ENCODE measurements at regions not wholly inside any gene's neighbourhood (a gene's known extent, or its start where the extent isn't known, plus 50 kb on each side); places are given as distances from the start of the nearest gene placed in this dataset.

DNA sequence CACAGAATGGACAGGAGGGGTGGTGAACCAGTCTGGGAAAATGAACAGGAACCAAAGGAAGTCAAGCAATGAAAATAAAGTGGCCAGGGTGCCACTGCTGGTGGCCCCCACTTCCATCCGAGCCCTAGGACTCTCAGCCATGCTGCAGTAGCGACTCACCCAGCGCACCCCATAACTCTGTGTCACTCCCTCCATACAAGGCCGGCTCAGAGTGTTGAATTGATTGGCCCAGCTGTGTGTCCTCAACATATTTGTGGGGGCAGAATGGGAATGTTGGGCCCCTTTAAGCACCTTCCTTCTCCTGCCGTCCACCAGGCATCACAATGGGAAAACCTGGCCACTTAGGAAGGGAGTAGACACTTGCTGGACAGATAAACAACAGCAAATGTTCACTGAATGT, 169.0 kb upstream of the SDK2 start:
- no peak for DNase-seq (ENCODE audit: low read depth in 2 of 2)

DNA sequence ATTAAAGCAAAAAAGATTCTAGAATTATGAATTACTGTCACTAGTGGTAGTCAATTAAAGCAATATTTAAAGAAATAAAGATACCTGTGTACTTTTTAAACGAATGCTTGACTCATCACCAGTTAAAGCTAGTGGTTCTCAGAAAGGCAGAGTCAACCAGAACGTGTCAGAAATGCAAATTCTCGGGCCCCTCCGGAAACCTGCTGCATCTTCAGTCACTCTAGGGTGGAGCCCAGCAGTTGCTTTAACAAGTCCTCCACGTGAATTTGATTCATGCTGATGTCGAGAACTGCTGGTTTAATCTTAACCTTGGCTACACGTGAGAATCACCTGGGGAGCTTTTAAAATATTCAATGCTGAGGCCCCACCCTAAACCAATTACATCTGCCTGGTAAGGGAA, 169.8 kb upstream of the SDK2 start:
- no peak for DNase-seq (ENCODE audit: low read depth in 2 of 2)

DNA sequence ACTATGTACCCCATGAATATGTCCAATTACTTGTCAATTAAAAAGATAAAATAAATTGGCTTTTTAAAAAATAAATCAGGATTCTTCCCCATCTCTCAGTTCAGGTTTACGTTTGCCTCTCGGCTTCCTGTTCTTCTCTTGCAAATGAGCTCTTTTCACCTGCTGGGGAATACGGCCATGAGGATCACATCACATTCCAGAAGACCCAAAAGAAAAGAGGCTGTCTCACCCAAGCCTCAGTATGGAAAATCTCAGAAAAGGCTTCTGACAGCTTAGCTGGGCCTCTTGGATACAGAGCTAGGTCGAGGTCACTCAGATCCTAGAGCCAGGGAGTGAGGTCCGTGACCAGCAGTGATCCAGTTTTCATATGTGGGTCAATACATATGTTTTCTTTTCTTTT, 171.2 kb upstream of the SDK2 start:
- no peak for DNase-seq (ENCODE audit: low read depth in 2 of 2)

DNA sequence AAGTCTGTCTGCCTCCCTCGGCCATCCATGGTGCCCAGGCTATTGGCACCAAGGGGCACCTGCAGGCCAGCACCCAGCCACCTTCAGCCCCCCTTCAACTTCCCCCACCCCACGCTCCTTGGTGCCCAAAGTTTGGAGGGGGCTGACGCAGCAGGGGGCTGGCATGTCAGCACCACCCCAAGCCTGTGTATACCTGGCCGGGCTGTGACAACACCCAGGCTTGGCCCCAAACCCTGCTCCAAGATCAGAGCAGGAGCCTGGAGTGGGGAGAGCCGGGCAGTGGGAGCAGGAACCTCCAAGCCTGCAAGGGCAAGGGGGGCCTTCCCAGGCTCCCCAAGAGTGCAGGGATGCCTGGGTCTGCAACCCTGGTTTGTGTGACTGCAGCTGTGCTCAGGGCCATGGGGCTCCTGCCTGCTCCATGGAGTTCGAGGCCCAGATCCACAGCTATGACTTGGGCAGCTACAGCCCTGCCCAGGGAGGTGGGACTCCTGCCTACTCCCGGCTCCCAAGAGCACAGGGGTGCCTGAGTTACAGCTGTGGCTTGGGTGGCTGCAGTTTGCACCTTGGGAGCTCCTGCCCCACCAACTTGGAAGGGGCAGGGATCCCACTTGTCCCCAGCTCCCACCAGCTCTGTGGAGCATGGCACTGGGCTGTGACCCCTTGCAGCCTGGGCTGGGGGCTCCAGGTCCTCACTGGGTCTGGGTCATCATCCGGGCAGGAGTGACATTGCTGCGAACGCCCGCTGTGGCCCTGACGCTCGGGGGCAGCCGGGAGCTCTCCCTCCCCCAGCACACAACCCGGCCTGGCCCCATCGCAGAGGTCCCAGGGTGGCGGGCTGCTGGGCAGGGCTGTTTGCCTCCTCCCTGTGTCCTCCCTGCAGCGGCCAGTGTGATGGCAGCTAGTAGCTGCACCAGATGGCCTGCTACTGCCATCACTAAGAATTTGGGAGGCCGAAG, 175.5 kb upstream of the SDK2 start:
- no peak for DNase-seq (ENCODE audit: low read depth in 2 of 2)

DNA sequence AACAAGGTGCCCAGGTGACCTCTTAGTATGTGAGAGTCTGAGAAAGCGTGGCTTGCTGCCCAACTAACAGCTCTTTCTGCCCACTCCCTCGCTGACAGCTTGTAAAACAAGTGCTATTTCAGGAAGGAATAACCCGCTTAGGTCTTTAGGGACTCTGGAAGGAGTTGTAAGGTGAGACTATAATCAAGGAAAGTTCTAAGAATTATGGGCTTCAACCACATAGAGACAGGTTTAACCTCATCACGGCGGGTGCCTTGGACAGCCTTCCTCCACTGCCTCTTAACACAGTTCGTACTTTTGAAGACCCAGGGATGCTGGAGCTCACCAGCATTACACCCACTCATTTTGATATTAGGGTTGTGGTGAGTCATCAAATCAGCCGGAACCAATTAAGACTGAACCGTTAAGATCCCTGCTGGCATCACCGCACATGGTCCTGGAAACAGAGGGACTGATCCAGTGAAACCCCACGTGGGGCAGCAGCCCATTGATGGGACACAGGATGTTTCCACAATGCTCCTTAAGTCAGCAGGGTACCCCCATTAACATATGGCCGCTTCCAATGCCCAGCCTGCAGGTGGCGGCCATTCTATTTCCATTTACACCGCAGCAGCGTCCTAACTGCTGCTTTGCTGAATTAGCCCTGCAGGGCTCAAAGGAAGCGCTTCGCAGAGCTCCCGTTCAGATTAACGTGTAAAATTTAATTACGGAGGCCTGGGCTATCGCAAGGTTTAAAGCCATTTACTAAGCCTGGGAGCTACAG, 176.6 kb upstream of the SDK2 start:
- DNase-seq (ENCODE audit: low read depth in 2 of 2): no peak

DNA sequence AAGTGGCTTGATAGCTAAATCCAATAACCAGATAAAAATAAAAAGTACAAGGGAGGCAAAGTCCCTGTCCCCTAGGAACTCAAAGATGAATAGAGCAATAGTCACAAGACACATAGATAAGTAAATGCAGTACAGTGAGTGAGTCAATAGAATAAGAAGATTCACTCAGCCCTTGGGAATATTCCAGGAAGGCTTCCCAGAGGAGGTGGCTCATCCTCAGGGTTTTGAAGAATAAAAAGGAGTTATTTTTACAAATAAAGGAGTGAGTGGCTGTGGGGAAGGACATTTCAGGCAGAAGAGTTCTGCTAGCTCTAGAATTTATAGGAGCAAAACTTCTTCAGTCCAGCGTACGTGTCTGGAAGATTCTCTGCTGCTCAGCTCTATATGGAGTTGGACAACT, 177.4 kb upstream of the SDK2 start:
- no peak for DNase-seq (ENCODE audit: low read depth in 2 of 2)

DNA sequence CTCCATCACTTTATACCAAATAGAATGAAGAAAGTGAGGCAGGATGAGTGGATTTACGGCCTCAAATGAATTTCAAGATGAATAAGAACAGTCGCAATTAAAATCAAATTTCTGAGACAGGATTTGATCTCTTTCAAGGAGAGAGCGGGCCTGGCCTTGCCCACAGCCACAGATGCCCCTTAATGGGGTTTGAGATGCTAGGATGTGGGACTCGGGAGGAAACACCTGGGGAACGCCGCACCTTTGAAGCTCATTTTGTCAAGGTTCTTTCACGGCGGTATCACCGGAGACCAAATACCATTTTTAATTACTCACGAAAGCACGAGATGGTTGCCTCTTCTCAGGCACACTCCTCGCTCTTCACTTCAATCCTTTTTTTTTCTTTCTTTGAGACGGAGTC, 178.1 kb upstream of the SDK2 start:
- DNase-seq (ENCODE audit: low read depth in 2 of 2): no peak

DNA sequence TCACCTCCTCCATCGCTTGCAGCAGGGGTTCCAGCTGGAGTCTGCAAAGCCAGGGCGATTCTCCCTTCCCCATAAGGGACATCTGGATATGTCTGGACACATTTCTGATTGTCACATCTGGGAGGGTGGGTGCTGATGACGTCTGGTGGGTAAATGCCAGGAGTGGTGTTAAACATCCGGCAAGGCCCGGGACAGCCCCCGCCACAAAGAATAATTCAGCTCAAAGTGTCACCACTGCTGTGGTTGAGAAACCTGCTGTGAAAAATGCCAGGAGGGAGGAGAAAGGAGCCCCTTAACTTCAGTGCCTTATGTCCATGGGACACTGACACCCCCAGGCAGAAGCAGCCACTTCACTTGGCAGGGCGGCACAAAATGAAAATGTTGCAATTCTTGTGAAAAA, 179.4 kb upstream of the SDK2 start:
- no peak for DNase-seq (ENCODE audit: low read depth in 2 of 2)

DNA sequence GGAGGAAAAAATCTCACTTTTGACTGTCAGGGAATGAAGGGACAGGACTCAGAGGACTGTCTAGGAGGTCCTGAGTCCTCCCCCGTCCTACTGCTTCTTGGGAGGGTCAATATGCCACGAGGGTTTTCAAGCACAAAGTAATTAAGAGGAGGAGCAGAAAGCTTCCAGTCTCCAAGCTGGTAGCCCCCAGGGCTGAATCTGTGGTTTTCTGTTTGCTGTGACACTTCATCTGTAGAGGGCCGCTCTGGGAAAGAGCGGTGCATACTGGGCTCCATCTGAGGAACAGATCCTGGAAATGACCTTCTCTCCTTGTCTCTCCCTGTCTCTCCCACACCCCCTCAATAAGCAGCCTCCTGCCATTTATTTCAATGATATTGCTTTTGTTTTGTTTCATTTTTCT, 180.1 kb upstream of the SDK2 start:
- no peak for DNase-seq (ENCODE audit: low read depth in 2 of 2)

DNA sequence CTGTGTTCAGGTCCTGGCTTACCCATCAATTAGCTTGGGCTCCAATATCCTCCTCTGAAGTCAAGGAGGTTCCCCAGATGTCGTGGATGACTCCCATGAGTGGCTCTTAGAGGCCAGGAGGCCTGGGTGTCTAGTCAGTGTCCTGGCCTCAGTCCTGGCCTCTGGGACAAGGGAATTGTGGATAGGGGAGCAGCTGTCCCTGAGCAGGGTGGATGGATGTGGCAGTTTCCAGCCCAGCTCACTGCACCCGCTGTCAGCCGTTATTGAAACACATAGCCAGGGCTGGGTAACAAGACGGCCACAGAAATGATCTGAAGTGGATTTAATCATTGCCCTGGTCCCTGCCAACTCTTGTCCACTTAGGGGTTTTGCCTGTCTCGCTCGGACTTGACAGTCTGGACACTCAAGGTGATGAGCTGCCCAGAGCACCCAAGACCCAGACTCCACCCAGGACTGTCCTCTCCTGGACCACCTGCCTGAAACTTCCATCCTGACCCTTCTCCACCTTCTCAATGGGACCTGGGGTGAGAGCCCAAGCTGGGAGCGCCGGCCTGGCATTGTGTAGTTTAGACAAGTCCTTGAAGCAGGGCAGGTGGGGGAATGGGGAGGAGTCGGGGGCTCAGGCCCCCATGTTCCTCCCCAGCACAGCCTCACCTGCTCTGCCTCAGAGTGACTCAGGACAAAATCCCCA, 182.1 kb upstream of the SDK2 start:
- DNase-seq (ENCODE audit: low read depth in 2 of 2): no peak

DNA sequence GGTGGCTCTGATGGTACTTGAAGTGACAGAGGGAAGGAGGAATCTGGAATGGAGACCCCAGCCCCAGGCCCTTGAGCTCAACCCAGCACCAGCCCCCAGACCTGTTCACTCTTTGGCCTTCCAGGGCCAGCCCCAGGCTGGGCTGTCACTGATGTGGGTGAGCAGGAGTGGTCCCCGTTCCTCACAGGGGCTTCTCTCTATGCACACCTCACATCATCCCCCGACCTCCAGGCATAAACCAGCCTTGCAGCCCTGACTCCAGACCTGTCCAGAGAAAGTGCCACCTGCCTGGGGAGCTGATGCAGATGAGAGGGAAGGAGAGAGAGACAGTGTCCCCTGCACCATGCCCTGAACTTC, 182.6 kb upstream of the SDK2 start:
- no peak for DNase-seq (ENCODE audit: low read depth in 2 of 2)

DNA sequence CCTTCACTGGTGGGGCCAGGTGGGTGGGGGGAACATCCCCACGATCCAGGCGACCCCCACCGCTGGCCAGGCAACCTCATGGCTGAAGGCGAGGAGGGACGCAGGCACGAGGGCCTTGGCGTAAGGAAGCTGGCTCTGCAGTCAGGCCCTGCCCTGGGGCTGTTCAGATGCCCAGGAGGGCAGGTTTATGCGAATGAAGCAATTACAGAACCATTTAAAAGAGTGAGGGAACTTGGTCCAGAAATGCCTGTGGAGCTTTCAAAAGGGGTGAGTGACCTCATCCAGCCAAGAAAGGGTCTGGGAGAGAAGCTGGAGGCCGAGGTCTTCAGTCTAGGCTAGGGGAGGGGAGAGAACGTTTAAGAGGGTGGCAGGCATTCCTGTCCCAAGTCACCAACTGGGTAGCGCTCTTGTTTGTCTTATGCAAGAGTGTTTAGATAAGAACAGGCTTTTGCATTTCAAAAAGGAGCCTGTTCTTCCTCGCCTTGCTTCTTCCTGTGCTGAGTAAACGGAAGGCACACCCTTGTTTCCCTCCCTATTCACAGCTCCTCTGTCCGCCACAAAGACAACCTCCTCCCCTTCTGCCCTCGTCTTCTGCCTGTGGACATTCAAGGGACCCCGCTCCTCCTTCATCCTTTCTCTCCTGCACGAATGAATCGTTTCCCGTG, 183.5 kb upstream of the SDK2 start:
- DNase-seq (ENCODE audit: low read depth in 2 of 2): no peak

DNA sequence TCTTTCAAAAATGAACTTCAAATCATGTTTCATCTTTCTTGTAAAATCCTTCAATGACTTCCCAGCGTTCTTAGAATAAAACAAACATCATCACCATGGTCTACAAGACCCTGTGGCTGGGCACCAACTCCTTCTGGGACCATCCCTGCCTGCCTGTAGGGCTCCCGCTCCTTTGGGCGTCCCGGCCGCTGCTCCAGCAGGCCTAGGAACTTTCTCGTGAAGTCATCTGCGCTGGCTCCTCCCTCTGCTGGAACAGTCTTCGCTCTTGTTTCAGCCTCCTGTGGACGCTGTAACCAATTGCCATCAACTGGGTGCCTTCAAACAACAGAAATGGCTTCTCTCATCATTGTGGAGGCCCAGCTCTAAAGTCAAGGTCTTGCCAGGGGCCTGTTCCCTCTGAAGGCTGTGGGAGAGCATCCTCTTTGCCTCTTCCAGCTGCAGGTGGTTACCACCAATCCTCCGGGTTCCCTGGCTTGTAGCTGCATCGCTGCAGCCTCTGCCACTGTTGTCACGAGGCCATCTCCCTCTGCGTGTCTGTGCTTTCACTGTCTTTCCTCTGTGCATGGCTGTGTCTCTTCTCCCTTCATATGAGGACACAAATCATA, 185.5 kb upstream of the SDK2 start:
- DNase-seq (ENCODE audit: low read depth in 2 of 2): no peak

DNA sequence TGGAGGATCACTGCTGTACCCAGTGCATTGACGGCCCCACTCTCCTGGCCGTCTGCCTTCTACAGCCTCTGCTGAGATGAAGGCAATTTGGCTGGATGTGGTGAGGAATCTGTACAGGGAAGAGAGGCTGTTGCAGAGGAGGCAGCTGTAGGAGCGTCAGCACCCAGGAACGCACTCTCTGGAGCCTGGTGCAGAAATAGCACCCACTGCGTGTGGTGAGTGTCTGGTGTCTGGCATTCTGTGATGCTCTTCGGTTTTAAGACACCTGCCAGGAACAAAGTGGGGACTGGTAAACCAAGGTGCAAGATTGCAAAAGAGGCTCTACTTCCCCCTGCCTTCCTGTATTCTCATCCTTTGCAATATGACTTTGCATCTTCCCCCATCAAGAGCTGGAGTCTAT, 187.5 kb upstream of the SDK2 start:
- no peak for DNase-seq (ENCODE audit: low read depth in 2 of 2)

DNA sequence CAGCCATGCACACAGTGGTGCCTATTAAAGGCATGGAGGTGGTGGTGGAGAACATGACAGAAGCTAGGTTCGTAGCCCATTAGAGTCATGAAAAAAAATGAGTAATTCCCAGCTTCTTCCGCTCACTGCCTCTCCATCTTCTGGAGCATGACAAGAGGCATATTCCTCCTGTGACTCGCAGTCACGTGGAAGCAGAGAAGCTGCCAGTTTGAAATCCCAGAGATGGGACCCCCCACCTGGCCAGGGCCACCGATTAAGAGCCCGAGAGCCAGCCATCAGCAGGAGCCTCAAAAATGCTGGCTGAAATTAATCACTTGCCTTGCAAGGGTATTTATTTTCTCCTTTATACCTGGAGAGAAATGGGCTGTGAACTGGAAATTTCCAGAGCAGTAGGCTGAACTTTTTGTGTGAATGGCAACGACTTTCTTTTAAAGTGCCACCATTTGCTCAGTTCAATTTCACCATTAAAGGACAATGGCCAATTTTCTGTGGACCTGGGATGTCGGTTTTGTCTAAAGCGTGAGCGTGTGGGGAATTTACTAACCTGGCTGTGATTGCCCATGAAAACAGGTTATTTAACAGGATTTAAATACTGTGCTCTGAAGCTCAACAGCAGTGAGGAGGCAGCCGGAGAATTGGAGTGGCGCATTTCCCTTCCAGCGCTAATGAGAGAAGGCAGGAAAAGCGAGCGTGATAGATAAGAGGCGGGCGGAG, 189.7 kb upstream of the SDK2 start:
- no peak for DNase-seq (ENCODE audit: low read depth in 2 of 2)

DNA sequence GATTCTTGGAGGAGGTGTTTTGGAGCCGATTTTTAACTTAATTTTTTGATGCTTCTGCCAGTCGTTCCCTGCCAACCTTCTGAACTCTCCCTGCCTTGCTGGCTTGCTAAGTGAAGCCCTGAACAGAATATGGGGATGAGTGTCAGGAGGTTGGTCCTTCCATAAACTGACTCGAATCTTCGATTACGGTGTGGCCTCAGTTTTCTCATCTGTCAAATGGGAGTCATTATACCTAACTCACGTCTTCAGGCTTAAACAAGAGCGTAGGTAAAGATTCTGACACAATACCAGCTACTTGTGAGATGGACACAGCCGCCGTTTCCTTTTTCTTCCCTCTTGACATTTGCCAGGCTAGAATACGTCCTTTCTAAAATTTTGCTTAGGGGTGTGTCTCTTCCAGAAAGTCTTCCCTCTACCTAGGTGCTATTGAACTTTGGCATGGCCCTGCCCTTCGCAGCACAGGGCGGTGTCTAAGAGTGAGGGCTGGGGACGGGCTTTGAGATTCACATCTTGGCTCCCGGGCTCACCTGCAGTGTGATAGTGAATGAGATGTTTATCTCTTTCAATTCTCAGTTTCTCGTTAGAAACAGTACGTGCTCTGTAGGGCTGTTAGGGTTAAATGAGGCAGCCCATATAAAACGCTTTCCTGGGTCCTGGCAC, 190.6 kb upstream of the SDK2 start:
- no peak for DNase-seq (ENCODE audit: low read depth in 2 of 2)

DNA sequence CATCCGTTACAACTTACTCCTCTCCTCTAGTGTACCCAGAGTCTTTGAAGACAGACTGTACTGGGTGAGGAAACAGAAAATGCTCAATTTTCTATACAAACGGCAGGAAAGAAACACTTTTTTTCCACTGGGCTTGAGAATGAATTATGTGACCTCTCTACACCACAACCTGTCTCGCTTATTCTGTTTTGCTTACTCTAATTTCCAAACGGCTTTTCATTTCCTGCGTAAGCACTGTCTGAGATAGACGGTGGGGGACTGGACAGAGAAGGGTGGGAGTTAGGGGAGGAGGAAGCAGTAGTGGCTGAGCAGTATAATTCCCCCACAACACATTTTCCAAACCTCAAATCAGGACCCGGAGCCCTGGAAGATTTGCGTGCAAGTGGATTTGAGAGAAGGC, 191.4 kb upstream of the SDK2 start:
- DNase-seq (ENCODE audit: low read depth in 2 of 2): no peak

DNA sequence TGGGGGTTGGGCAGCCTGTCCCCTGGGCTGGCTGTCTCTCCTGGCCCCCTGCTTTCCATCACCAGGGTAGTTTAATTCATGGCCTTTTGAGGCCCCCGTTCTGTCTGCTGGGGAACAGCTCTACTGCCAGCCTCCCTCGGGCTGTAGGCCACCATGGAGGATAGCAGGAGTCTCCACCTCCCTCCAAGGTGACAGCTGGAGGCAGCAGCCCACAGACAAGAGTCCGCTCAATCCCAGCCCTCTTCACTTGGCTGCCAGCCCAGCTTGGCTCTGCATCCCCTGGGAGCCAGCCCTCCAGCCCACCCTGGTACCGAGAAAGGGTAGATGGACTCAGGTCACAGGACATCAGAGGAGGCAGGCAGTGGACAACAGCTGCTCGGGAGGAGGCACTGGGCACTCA, 194.6 kb upstream of the SDK2 start:
- no peak for DNase-seq (ENCODE audit: low read depth in 2 of 2)

DNA sequence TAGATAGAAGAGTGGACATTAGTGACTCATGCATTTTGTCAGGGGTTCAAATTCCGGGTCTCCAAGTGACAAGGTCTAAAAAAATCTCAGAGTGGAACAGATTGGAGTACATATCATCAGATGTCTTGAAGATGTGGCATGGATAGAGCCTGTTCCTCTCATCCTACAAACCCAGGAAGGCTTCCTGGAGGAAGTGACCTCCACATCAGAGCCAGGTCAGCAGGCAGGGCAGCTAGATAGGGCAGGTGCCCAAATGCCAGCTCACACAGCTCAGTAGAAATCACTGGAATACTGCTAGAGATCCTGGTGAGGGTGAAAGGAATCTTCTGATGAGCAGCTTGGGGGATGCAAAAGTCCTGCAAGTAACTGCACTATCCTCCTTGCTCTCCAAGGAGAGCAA, 196.6 kb upstream of the SDK2 start:
- DNase-seq (ENCODE audit: low read depth in 2 of 2): no peak

DNA sequence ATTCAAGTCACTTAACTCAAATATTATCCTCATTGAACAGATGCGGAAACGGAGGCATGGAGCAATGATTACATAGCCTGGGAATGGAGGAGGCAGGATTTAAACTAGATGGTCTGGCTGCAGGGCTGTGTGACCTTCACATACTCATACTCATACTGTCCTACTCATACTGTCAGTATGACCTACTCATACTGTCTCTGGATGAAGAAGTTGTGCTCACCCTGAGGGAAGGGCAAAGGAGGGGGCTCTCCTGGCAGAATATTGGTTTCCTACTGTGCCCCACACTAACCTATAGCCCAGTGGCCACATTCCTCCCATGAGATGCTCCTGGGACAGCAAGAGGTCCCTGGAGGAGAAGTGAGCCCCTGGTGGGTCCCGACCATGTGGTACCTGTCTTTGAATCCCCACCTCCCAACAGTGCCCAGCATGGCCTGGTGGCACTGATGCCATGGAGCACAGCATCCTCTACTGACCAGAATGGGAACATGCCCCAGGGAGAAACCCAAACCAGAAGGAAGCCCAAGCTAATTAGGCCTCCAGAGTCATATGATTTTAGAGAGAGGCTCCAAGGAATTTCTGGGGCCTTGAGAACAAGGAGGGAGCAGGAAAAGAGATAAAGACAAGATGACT, 197.3 kb upstream of the SDK2 start:
- DNase-seq (ENCODE audit: low read depth in 2 of 2): no peak

Data from stimulated activated CD4-positive, alpha-beta T cell treated with anti-CD3 and anti-CD28 coated beads, Interleukin-1b, Interleukin-23, amount 100 ng/mL, for 1 hour (primary cell).